Liver (tissue), 8 donors: ENCODE measurements at regions not wholly inside any gene's neighbourhood (a gene's known extent, or its start where the extent isn't known, plus 50 kb on each side); places are given as distances from the start of the nearest gene placed in this dataset.

Experiments
- DNase-seq: peaks from one replicate; pipeline ENCODE4 v3.0.0-alpha.2; 2017; ENCODE audit warnings: low spot score
- H3K27ac ChIP-seq, 2 donors: one replicate each; pipeline ENCODE4 v1.7.0; 2013; ENCODE audit warnings: inconsistent platforms in 2 of 2, low read length in 2 of 2, control low read depth in 1 of 2, low read depth in 1 of 2, mild to moderate bottlenecking in 1 of 2
- H3K27me3 ChIP-seq, 4 donors: one replicate each; pipeline versions ENCODE4 v1.6.1 to v1.7.0; 2013; ENCODE audit warnings: low read length in 3 of 4, inconsistent platforms in 1 of 4, mild to moderate bottlenecking in 1 of 4, moderate library complexity in 1 of 4; ENCODE audit not compliant: control insufficient read depth in 4 of 4, insufficient read depth in 4 of 4
- H3K36me3 ChIP-seq, 4 donors: one replicate each; pipeline versions ENCODE4 v1.6.1 to v1.7.0; 2013; ENCODE audit warnings: low read length in 3 of 4, mild to moderate bottlenecking in 3 of 4, low read depth in 1 of 4, moderate library complexity in 1 of 4; ENCODE audit not compliant: control insufficient read depth in 4 of 4, insufficient read depth in 3 of 4
- H3K4me1 ChIP-seq, 4 donors: one replicate each; pipeline versions ENCODE4 v1.6.1 to v1.7.0; 2013; ENCODE audit warnings: low read length in 3 of 4, mild to moderate bottlenecking in 3 of 4, moderate library complexity in 1 of 4; ENCODE audit not compliant: control insufficient read depth in 4 of 4, insufficient read depth in 4 of 4
- H3K4me3 ChIP-seq, 3 donors: one replicate each; pipeline versions ENCODE4 v1.6.1 to v1.7.0; 2013; ENCODE audit warnings: low read length in 3 of 3, control low read depth in 1 of 3, low read depth in 1 of 3, mild to moderate bottlenecking in 1 of 3
- H3K9ac ChIP-seq, 2 donors: one replicate each; pipeline ENCODE4 v1.7.0; 2013; ENCODE audit warnings: low read length in 2 of 2, mild to moderate bottlenecking in 2 of 2, moderate library complexity in 2 of 2, control low read depth in 1 of 2, low read depth in 1 of 2
- H3K9me3 ChIP-seq, 4 donors: one replicate each; pipeline versions ENCODE4 v1.6.1 to v1.7.0; 2013; ENCODE audit warnings: low read length in 3 of 4; ENCODE audit not compliant: control insufficient read depth in 4 of 4
- EGR1 ChIP-seq, 2 donors: IDR thresholded peaks; 2 replicates each; pipeline ENCODE4 v1.6.1; 2016 to 2018; ENCODE audit warnings: antibody characterized with exemption in 2 of 2, low read depth in 2 of 2
- FOXA1 ChIP-seq: IDR thresholded peaks from 2 replicates; pipeline ENCODE4 v1.6.1; 2016; ENCODE audit warnings: antibody characterized with exemption
- HNF4A ChIP-seq, 2 donors: conservative IDR thresholded peaks; 2 replicates each; pipeline ENCODE4 v1.6.1; 2016; ENCODE audit warnings: antibody characterized with exemption in 2 of 2, mild to moderate bottlenecking in 2 of 2
- HNF4G ChIP-seq: IDR thresholded peaks from 2 replicates; pipeline ENCODE4 v1.6.1; 2016; ENCODE audit warnings: antibody characterized with exemption
- JUND ChIP-seq, 2 donors: IDR thresholded peaks; 2 replicates each; pipeline ENCODE4 v1.6.1; 2016; ENCODE audit warnings: antibody characterized with exemption in 2 of 2
- MAX ChIP-seq: IDR thresholded peaks from 2 replicates; pipeline ENCODE4 v1.6.1; 2016; ENCODE audit warnings: antibody characterized with exemption
- NR2F2 ChIP-seq: IDR thresholded peaks from 2 replicates; pipeline ENCODE4 v1.6.1; 2016; ENCODE audit warnings: antibody characterized with exemption
- RAD21 ChIP-seq, 2 donors: IDR thresholded peaks; 2 replicates each; pipeline ENCODE4 v1.6.1; 2016; ENCODE audit warnings: antibody characterized with exemption in 2 of 2, mild to moderate bottlenecking in 2 of 2
- REST ChIP-seq: IDR thresholded peaks from 2 replicates; pipeline ENCODE4 v1.6.1; 2016; ENCODE audit warnings: antibody characterized with exemption, mild to moderate bottlenecking
- SP1 ChIP-seq: IDR thresholded peaks from 2 replicates; pipeline ENCODE4 v1.6.1; 2018; ENCODE audit warnings: antibody characterized with exemption, mild to moderate bottlenecking
- YY1 ChIP-seq: IDR thresholded peaks from 2 replicates; pipeline ENCODE4 v1.6.1; 2016; ENCODE audit warnings: antibody characterized with exemption, mild to moderate bottlenecking
- WGBS: extraction: QIAGEN DNeasy Blood & Tissue Kit; methylation state at CpG from one replicate; pipeline ENCODE4 v1.1.7; 2013; 5-methylcytosine and 5-hydroxymethylcytosine counted together
- TF ChIP-seq, protein P1 (sequence below): fragments of 150-350 bp; IDR thresholded peaks from 2 replicates; pipeline ENCODE4 v1.5.1; 2017; ENCODE audit warnings: improper control_type of control experiment, low read depth, low read length; ENCODE audit not compliant: missing input control
- donor health status: healthy.
- donor health status: healthy.
- donor health status: healthy.
- donor health status: healthy.
- donor health status: healthy.

DNA sequence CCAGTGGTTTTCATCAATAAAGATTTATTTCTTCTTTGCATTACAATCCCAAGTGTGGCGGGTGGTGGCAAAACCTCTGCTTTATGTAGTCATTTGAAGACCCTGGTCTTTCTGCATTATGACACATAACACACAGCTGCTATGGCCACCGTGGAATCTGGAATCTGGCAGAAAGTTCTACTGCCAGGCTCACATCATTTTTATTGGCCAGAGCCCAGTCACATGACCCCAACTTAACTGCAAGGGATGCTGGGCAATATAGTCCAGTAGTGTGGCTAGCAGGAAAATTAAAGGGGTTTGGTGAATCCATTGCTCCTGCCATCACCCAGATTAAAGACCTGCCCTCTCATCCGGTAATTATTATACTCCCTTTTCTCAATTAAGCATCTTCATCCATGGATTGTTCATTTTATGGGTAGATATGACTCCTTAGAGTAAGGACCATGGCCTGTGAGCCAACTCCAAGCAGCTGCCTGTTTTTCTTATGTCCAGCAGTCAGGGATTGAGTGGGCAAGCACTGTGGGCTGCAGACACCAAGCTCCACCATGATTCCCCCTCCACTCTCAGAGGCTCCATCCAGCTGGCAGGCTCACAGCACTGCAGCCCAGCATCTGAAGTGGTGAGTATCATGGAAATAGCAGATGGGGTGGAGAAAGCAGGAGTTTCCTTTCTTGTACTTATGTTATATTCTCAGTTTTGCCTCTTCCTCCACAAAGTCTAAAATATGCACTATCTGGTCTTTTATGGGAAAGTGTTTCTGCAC is 1030.7 kb downstream of the AACS start:
- TF ChIP-seq SP1 (no peak), JUND (IDR thresholded peaks at IDR 0.05) (no peak), YY1 (no peak), EGR1 (IDR thresholded peaks at IDR 0.05; ENCODE audit: low read depth in 2 of 2) (no peak), NR2F2 (no peak), REST (no peak), FOXA1 (no peak), HNF4G (no peak), RAD21 (IDR thresholded peaks at IDR 0.05) (no peak), MAX (no peak), HNF4A (conservative IDR thresholded peaks at IDR 0.05) (no peak)
- TF ChIP-seq, protein P1, sequence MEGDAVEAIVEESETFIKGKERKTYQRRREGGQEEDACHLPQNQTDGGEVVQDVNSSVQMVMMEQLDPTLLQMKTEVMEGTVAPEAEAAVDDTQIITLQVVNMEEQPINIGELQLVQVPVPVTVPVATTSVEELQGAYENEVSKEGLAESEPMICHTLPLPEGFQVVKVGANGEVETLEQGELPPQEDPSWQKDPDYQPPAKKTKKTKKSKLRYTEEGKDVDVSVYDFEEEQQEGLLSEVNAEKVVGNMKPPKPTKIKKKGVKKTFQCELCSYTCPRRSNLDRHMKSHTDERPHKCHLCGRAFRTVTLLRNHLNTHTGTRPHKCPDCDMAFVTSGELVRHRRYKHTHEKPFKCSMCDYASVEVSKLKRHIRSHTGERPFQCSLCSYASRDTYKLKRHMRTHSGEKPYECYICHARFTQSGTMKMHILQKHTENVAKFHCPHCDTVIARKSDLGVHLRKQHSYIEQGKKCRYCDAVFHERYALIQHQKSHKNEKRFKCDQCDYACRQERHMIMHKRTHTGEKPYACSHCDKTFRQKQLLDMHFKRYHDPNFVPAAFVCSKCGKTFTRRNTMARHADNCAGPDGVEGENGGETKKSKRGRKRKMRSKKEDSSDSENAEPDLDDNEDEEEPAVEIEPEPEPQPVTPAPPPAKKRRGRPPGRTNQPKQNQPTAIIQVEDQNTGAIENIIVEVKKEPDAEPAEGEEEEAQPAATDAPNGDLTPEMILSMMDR = no peak
- Histone ChIP-seq H3K27me3 (no peaks in the 10 kb centered on the region), H3K9ac (no peak overlapping the region), H3K4me3 (no peak overlapping the region), H3K9me3 (no peaks in the 10 kb centered on the region), H3K4me1 (no peaks in the 10 kb centered on the region), H3K27ac (no peak overlapping the region), H3K36me3 (no peaks in the 10 kb centered on the region)
- no peak for DNase-seq
- WGBS = 82% methylated on average over 3 of the region's 3 CpGs

- Histone ChIP-seq H3K9ac (no peak overlapping the region), H3K36me3 (no peaks in the 10 kb centered on the region), H3K4me1 (no peaks in the 10 kb centered on the region), H3K27ac (no peak overlapping the region), H3K9me3 (peaks cover 0 to 3% (median 0%) of the 10 kb centered on the region in 4 donors), H3K4me3 (no peak overlapping the region), H3K27me3 (peaks cover 0 to 2% (median 0%) of the 10 kb centered on the region in 4 donors)
- TF ChIP-seq, protein P1 = no peak
- TF ChIP-seq NR2F2 = no peak
- WGBS = 65% methylated on average over 4 of the region's 4 CpGs
- no peak for DNase-seq
Measured at GRCh38 chr12:126106706-126107105, 1041.5 kb downstream of the AACS start.
